BLaER1 treated with 17β-estradiol and CSF1 and Interleukin-3, amounts not matched to agents 10 nM and 100 nM (cell line): ENCODE measurements at regions not wholly inside any gene's neighbourhood (a gene's known extent, or its start where the extent isn't known, plus 50 kb on each side); places are given as distances from the start of the nearest gene placed in this dataset.
"Not testable (repeated sequence)": the region's sequence is repeated elsewhere in the genome, so short reads cannot be mapped to it uniquely, and the experiment has no call there.

Experiments used
- H3K27ac ChIP-seq, 11 experiments: shearing (Covaris generic); formaldehyde crosslinking; 2 replicates each; pipeline ENCODE4 v1.8.1; 2022
- H3K27me3 ChIP-seq, 11 experiments: shearing (Covaris generic); formaldehyde crosslinking; 2 replicates each; pipeline ENCODE4 v1.8.1; 2022
- H3K36me3 ChIP-seq, 11 experiments: shearing (Covaris generic); formaldehyde crosslinking; 2 replicates each; pipeline ENCODE4 v1.8.1; 2022
- H3K4me1 ChIP-seq, 10 experiments: shearing (Covaris generic); formaldehyde crosslinking; 2 replicates each; pipeline ENCODE4 v1.8.1; 2022
- H3K4me2 ChIP-seq, 11 experiments: shearing (Covaris generic); formaldehyde crosslinking; 2 replicates each; pipeline ENCODE4 v1.8.1; 2022
- H3K4me3 ChIP-seq, 10 experiments: shearing (Covaris generic); formaldehyde crosslinking; 2 replicates each; pipeline ENCODE4 v1.8.1; 2022
- H3K9ac ChIP-seq, 11 experiments: shearing (Covaris generic); formaldehyde crosslinking; 2 replicates each; pipeline ENCODE4 v1.8.1; 2022
- H3K9me3 ChIP-seq, 11 experiments: shearing (Covaris generic); formaldehyde crosslinking; replicated peaks in 1 of 11; 2 replicates each; pipeline ENCODE4 v1.8.1; 2022
- H4K20me1 ChIP-seq, 11 experiments: shearing (Covaris generic); formaldehyde crosslinking; 2 replicates each; pipeline ENCODE4 v1.8.1; 2022
- Cebpa-rat ChIP-seq, 11 experiments: shearing (Covaris generic); IDR thresholded peaks; 2 replicates each; pipeline ENCODE4 v1.8.1; 2022

DNA sequence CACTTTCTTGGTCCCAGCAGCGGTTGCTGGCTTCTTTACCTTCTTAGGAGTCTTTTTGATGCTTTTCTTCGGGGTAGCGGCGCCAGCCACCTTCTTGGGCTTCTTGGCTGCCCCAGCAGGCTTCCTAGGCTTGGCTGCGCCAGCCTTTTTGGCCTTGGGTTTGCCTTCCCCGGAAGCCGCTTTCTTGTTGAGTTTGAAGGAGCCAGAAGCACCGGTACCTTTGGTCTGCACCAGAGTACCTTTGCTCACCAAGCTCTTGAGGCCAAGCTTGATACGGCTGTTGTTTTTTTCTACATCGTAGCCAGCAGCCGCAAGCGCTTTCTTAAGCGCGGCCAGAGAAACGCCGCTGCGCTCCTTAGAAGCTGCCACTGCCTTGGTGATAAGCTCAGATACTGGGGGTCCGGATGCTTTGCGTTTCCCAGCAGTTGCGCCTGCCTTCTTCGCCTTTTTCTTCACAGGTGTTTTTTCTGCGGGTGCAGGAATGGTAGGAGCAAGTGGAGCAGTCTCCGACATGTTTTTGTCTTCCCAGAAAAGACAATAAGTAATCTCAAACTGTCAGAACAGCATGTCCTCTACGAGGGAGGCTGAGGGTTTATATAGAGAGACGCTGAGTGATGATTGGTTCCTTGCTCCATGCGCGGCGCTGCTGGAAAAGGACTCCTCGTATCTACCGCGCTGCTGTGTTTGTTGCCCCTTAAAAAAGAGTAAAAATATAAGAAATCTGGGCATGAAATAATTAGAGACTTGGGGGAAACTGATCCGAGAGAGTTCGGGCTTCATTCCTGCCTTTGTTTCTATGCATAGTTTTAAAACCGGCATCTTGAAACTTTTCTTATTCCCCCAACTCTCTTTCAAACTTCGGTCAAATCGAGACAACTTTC is 130.3 kb upstream of the BTN3A2 start:
- Histone ChIP-seq H3K9me3 (peaks cover 1 to 10% (median 7%) of the 10 kb centered on the region in 11 experiments; a peak in 20 of 22 replicates), H4K20me1 (no peaks in the 10 kb centered on the region; a peak in 2 of 22 replicates), H3K27me3 (peaks cover under 1 to 24% (median 9%) of the 10 kb centered on the region in 11 experiments; a peak in 20 of 22 replicates), H3K9ac (peak overlapping the region; percentile 79 to 97 (median 92)), H3K36me3 (no peaks in the 10 kb centered on the region), H3K4me2 (peak overlapping the region; percentile 85 to 98 (median 96)), H3K4me1 (peaks cover 14 to 25% (median 18%) of the 10 kb centered on the region in 10 experiments), H3K4me3 (peak overlapping the region; percentile 61 to 79 (median 72)), H3K27ac (peak overlapping the region; percentile 67 to 97 (median 92); a peak in 21 of 22 replicates)
- TF ChIP-seq Cebpa-rat (IDR thresholded peaks at IDR 0.05), result no peak

DNA sequence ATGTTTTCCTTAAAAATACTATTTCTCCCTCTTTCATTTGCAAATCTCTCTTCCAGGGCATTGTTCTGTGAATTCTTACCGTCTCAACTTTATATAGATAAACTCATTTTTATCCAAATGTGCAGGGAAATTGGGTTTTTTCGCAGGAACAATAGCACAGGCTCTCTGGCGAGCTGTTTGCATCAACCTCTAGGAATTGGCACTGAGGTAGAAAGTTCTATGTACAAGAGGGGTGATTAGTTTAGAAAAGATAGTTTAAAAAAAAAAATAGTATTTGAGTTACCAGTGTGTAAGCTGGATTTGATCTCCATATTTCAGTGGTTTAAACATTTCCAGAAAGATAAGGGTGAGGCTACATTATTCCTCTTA is 129.7 kb upstream of the BTN3A2 start:
- Histone ChIP-seq H3K4me1 (peaks cover 18 to 27% (median 21%) of the 10 kb centered on the region in 10 experiments), H3K9me3 (peaks cover 8 to 16% (median 13%) of the 10 kb centered on the region in 11 experiments), H3K4me3 (peak overlapping the region; percentile 61 to 79 (median 72)), H3K4me2 (peak overlapping the region; percentile 85 to 98 (median 96)), H3K36me3 (no peaks in the 10 kb centered on the region), H4K20me1 (no peaks in the 10 kb centered on the region; a peak in 2 of 22 replicates), H3K27ac (peak overlapping the region; percentile 67 to 97 (median 92); a peak in 21 of 22 replicates), H3K27me3 (peaks cover 7 to 30% (median 15%) of the 10 kb centered on the region in 11 experiments), H3K9ac (peak overlapping the region; percentile 79 to 97 (median 92))
- no peak for TF ChIP-seq Cebpa-rat (IDR thresholded peaks at IDR 0.05)

DNA sequence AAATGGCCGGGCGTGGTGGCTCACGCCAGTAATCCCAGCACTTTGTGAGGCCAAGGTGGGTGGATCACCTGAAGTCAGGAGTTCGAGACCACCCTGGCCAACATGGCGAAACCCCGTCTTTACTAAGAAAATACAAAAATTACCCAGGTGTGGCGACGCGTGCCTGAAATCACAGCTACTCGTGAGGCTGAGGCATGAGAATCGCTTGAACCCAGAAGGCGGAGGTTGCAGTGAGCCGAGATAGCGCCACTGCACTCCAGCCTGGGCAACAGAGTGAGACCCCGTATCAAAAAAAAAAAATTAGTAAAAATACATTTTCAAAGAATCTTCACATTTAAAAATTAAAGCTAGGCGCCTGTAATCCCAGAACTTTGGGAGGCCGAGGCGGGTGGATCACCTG is 125.6 kb upstream of the BTN3A2 start:
- H3K9ac ChIP-seq, H3K36me3 ChIP-seq, H4K20me1 ChIP-seq: not testable (repeated sequence)
- H3K27ac ChIP-seq, result peak overlapping the region in 4 of 11 experiments; percentile 15 to 63 (median 57); a peak in 7 of 22 replicates
- H3K9me3 ChIP-seq, result peaks cover 17 to 35% (median 32%) of the 10 kb centered on the region in 11 experiments
- peaks cover 18 to 34% (median 27%) of the 10 kb centered on the region in 11 experiments for H3K27me3 ChIP-seq
- peak overlapping the region in 3 of 10 experiments; percentile 50 to 54 (median 53); a peak in 4 of 20 replicates for H3K4me3 ChIP-seq
- peaks cover 5 to 19% (median 14%) of the 10 kb centered on the region in 10 experiments; a peak in 17 of 20 replicates for H3K4me1 ChIP-seq
- H3K4me2 ChIP-seq, result peak overlapping the region in 4 of 11 experiments; percentile 55 to 72 (median 65); a peak in 6 of 22 replicates

DNA sequence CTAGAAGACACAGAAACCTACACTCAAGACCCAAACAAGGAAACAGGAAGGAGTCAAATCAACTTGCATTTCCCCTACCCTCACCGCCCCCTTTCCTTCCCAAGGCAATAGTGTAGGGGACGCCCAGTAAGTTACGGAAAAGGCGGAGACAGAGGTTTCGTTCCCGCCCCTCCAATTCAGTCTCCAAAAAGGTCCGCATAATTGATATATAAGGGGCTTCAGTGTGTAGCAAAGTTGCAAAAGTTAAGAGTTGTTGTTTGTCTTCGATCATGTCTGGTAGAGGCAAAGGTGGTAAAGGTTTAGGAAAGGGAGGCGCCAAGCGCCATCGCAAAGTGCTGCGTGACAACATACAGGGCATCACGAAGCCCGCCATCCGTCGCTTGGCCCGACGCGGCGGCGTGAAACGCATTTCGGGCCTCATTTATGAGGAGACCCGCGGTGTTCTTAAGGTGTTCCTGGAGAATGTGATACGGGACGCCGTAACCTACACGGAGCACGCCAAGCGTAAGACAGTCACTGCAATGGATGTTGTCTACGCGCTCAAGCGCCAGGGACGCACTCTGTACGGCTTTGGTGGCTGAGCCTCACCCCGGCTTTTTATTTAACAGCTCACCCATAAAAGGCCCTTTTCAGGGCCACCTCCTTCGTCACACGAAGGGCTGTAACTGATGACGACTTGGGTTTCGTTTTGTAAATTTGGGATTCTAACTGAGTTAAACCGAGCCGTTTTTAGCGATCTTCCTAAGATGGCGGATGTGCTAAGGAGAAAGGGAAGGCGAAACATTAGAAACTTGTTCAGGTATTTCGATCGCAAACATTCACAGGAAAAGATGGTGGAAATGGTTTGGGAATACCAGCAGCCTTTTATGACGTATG is 124.6 kb upstream of the BTN3A2 start:
- no peaks in the 10 kb centered on the region for H4K20me1 ChIP-seq
- H3K4me1 ChIP-seq, result peaks cover 3 to 16% (median 14%) of the 10 kb centered on the region in 10 experiments; a peak in 17 of 20 replicates

DNA sequence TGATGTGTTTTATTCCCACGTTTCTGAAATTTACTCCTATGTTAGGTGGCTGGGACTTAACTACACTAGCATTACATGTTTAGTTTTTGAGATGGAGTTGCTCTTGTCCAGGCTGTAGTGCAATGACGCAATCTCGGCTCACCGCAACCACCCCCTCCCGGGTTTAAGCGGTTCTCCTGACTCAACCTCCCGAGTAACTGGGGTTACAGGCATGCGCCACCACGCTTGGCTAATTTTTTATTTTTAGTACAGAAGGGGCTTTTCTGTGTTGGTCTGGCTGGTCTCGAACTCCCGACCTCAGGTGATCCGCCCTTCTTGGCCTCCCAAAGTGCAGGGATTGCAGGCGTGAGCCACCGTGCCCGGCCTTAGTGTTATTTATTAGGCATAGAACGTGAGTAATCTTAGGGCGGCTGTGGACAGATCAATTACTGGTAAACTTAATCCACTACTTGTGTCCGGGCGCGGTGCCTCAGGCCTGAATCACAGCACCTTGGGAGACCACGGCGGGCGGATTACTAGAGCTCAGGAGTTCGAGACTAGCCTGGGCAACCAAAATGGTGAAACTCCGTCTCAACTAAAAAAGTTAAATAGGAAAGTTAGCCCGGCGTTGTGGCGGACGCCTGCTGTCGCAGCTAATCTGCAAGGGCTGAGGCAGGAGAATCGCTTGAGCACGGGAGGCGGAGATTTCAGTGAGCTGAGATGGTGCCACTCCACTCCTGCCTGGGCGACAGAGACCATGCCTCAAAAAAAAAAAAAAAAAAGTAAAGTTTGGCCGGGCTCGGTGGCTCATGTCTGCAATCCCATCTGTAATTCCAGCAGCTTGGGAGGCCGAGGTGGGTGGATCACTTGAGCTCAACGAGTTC is 123.7 kb upstream of the BTN3A2 start:
- Histone ChIP-seq H3K36me3 (no peaks in the 10 kb centered on the region), H3K4me3 (peak overlapping the region; percentile 45 to 64 (median 51); a peak in 17 of 20 replicates), H3K4me1 (peaks cover 0 to 16% (median 12%) of the 10 kb centered on the region in 10 experiments; a peak in 12 of 20 replicates), H3K27me3 (peaks cover 18 to 34% (median 27%) of the 10 kb centered on the region in 11 experiments), H3K9ac (peak overlapping the region in 6 of 11 experiments; percentile 47 to 68 (median 54); a peak in 9 of 22 replicates), H3K9me3 (peaks cover 17 to 38% (median 33%) of the 10 kb centered on the region in 11 experiments), H4K20me1 (no peaks in the 10 kb centered on the region), H3K4me2 (peak overlapping the region; percentile 40 to 88 (median 63)), H3K27ac (peak overlapping the region in 9 of 11 experiments; percentile 47 to 77 (median 59); a peak in 13 of 22 replicates)
- TF ChIP-seq Cebpa-rat (IDR thresholded peaks at IDR 0.05), result peak in 7 of 11 experiments; percentile 10 to 86 (median 43); a peak in 7 of 22 replicates

More for the DNA sequence above, 124.6 kb upstream of the BTN3A2 start:
- H3K27ac ChIP-seq, result peak overlapping the region in 10 of 11 experiments; percentile 12 to 77 (median 58); a peak in 15 of 22 replicates
- H3K9ac ChIP-seq, result peak overlapping the region; percentile 29 to 68 (median 53); a peak in 16 of 22 replicates
- no peaks in the 10 kb centered on the region for H3K36me3 ChIP-seq
- peaks cover 17 to 35% (median 32%) of the 10 kb centered on the region in 11 experiments for H3K9me3 ChIP-seq
- no peak for TF ChIP-seq Cebpa-rat (IDR thresholded peaks at IDR 0.05)
- peaks cover 18 to 34% (median 27%) of the 10 kb centered on the region in 11 experiments for H3K27me3 ChIP-seq
- peak overlapping the region; percentile 45 to 64 (median 51) for H3K4me3 ChIP-seq
- peak overlapping the region; percentile 40 to 88 (median 63) for H3K4me2 ChIP-seq

DNA sequence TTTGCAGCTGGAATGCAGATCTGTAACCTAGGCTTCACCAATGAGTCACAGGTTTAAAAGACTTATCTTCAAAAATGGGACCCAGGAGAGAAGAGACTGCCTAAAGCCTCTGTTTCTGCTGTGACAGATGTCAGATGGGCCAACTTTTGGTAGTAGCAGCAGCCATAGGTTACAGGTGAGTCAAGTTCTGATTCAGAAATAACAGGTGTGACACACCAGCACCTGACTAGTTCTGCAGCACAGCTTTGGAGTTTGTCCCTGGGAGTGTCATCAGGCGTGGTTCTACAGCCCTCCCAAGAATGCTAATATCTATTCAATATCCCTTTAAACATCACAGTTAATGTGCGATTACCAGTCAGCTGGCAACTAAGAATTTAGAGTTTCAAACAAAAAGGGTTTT is 121.9 kb upstream of the BTN3A2 start:
- Histone ChIP-seq H3K4me1 (peaks cover 0 to 16% (median 12%) of the 10 kb centered on the region in 10 experiments; a peak in 12 of 20 replicates), H3K9ac (no peak overlapping the region), H3K36me3 (no peaks in the 10 kb centered on the region), H4K20me1 (no peaks in the 10 kb centered on the region), H3K4me2 (no peak overlapping the region), H3K27ac (no peak overlapping the region), H3K4me3 (no peak overlapping the region), H3K9me3 (peaks cover 20 to 52% (median 45%) of the 10 kb centered on the region in 11 experiments), H3K27me3 (peaks cover 18 to 34% (median 26%) of the 10 kb centered on the region in 11 experiments)
- TF ChIP-seq Cebpa-rat (IDR thresholded peaks at IDR 0.05), result no peak

DNA sequence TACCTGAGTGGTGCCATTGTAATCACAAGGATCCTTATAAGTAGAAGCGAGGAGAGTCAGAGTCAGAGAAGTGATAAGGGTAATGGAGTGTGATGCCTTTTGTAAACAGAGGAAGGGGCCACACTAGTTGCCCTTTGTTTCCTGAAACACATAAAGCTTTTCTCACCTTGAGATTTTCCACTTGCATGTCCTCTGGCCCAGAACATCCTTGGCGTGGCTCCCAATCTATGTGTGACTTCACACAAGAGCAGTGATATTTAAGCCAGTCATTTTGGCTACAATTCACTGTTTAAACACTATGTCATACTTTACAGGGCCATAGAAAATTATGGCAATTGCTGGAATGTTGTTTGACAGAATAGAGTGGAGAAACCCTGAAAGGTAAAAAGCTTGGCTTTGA is 121.2 kb upstream of the BTN3A2 start:
- Histone ChIP-seq H3K4me1 (peaks cover 0 to 18% (median 12%) of the 10 kb centered on the region in 10 experiments; a peak in 14 of 20 replicates), H3K27ac (no peak overlapping the region), H3K9ac (no peak overlapping the region), H3K4me3 (no peak overlapping the region), H3K9me3 (peaks cover 20 to 52% (median 45%) of the 10 kb centered on the region in 11 experiments), H3K36me3 (no peaks in the 10 kb centered on the region), H3K4me2 (no peak overlapping the region), H3K27me3 (peaks cover 18 to 29% (median 26%) of the 10 kb centered on the region in 11 experiments), H4K20me1 (no peaks in the 10 kb centered on the region)
- no peak for TF ChIP-seq Cebpa-rat (IDR thresholded peaks at IDR 0.05)
